GM18861 (cell line): ENCODE measurements at regions not wholly inside any gene's neighbourhood (a gene's known extent, or its start where the extent isn't known, plus 50 kb on each side); places are given as distances from the start of the nearest gene placed in this dataset.

Experiments used
- ATAC-seq: cut with Tn5 transposase; IDR thresholded peaks from one replicate; pipeline ENCODE4 v1.9.1; 2021; ENCODE audit not compliant: unreplicated experiment

DNA sequence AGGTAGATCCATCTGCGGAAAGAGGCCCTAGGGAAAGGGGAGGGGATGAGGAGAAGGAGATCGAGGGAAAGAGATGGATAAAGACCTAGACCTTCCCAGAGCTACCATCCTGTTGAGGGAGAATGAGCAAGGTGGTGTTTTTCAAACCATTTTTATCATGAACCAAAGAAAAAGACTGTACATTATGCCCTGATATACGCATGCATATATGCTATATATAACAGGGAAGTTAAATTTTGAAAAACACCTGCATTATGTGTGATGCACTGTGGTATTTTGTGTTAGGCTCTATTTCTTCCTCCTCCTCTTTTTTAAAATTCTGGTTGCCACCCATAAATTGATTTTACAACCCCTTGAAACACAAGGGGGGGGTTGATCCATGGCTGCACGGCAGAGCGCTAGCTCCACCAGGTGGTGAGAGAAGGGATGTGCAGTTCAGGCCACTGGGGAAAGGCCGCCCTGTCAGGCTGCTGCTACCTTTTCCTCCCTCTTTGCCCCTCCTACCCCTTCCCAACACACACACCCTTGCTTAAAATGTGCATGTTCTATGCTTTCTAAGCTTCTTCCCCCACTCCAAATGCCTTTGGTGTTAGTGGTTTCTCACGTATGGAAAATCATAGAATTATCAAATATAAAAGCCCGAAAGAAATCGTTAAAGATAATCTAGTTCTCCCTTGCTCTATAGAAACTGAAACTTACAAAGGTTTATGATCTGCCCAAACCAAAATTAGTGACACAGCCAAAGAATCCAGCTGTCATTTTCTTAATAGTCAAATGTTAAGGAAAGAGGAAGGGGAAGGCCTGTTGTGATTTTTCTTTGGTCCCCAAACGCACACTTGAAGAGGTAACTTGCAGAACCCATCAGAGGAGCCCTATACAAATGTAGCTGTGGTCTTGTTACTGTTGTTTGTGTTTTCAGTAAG is 262.0 kb upstream of the UMPS start:
- no peak for ATAC-seq

- ATAC-seq: no peak
Measured at GRCh38 chr3:124469555-124469954, 260.7 kb upstream of the UMPS start.

DNA sequence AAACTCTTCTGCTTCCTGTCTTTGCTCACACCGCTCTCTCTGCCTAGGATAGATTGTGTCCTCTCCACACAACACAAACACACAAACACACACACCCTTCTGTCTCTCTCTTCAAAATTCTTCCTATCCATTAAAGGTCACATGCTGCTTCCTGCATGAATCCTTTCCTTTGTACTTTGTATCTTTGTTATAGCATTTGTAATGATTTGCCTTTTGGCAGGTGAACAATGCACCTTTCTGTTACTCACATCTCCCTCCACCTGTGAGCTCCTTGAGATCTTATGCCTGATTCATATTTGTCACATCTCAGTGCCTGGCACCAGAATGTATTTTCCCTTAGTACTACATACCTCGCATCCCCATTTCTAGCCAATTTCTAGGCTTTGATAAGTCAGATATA is 251.4 kb upstream of the UMPS start:
- ATAC-seq: no peak

DNA sequence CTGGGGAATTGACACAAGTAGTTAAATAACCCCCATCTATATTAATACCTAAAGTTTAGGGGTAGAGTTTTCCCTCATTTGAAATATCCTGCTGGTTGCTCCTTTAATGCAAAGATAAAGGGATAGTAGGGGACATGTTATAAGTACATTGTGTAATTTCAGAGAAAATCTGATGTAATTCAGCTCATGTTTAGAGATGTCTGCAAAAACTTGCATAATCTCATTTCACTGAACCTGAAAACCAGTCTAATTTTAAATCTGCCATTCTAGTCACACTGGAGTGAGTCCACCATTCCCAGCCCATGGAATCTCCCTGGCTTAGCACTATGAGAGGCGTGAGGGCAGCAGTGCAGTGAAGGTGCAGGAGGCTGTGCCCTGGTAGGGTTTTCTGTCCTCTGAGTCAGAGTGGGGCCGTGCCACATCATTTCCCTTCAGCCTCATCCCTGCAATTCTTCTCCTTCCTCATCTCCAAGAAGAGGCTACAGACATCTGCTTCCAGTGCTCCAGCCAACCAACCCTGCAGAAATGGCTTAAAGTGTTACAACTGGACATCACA is 246.3 kb upstream of the UMPS start:
- ATAC-seq: no peak

DNA sequence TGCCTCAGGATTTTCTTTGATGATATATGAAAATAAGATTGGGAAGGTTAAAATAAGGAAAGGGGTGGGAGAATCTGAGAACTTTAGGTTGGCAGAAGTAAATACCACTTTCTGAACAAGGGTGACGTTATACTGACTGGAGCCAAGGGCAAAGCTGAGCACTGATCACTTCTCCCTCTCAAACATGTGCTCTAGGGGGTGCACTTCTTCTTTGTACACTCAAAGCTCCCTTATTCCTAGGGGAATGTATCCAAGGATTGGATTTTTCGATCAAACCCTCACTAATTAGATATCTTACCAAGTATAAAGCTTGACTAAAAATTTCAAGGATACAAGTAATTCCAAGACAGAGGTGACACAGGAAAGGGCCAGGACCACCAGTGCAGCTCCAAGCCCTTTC is 243.9 kb upstream of the UMPS start:
- no peak for ATAC-seq

DNA sequence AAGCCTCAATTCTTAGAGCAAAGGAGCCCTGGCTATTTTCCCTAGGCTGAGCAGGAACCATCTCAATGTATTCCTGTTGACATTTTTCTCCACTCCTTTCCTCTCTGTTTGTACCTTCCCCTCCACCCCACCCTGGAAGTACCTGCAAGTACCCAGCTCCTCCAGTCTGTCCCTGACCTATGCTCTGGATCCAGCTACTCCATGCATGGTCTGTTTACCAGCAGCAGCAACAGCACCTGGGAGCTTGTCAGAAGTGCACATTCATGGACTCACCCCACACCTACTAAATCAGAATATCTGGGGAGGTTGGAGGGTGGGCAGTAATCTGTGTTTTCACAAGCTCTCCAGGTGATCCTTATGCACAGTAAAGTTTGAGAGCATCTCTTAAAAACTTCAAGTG is 240.7 kb upstream of the UMPS start:
- ATAC-seq: no peak

DNA sequence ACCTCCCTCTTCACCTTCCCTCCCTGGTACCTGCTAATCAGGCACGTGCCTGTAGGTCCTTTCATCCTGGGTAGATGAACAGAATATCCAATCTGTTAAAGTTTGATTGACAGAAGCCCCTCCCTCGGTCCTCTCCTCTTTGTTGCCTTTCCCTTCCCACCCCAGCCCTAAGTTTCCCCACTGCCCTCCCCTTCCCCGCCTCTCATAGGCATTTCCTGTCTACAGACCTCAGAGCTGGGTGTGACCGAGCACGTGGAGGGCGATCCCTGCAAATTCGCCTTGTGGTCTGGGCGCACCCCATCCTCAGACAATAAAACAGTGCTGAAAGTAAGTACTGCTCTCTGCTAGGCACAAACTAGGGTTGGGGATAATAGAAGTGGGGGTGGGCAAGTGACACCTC is 239.2 kb upstream of the UMPS start:
- ATAC-seq: no peak

DNA sequence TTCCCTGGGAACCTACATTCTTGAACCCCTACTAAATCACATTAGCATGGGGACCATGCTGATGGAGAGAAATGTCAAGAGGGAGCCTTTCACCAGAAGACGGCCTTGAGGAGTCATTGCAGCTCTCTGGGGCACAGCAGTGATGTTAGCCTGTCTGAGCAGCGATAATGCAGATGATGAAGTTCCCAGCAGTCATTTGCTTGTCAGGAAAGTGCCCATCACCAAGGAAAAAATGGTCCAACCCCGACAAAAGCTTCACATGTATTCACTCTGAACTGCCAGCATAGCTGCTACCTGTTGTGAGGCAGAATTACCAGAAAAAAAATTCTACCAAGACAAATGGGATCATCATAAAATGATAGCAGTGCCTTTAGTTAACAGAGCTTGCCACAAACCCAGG is 238.4 kb upstream of the UMPS start:
- ATAC-seq: no peak

DNA sequence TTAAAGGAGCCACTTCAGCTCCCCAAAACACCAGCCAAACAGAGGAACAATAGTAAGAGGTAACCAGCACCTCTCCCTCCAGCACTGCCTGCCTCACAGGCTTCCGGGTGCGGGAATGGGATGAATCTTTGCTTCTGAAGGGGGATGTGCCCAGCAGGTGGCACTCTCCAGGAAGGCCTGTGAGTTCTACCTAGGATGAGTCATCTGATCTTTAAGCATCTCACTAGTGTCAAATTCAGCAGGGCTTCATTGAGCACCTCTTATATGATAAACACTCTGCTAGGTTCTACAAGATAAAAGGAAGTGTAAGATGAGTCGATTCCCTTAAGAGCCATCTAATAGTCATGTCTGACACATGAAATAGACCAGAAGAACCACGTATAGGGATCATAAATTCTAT is 237.4 kb upstream of the UMPS start:
- no peak for ATAC-seq

DNA sequence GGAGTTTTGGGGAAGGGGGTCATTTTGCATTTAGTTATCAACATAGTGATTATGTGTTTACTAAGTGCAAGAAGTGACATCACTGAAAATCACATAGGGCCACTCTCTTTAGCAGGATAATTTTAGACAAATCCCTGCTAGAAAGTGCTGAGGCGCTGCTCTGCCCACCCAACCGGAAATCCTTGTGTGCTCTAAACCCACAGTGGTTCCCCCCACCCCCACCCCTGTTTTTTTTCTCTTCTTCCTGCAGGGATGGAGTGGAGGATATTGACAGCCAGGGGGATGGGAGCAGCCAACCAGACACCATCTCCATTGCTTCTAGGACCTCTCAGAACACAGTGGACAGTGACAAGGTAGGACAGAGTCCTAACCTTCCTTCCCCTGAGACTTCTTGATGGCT is 234.2 kb upstream of the UMPS start:
- ATAC-seq: no peak

- no peak for ATAC-seq
Measured at GRCh38 chr3:124497487-124497886, 232.8 kb upstream of the UMPS start.

GRCh38 chr3:124498891-124499290 is 231.4 kb upstream of the UMPS start:
- ATAC-seq: no peak

GRCh38 chr3:124504332-124505059 is 225.8 kb upstream of the UMPS start:
- ATAC-seq: no peak

- ATAC-seq: no peak
Measured at GRCh38 chr3:124509884-124510283, 220.4 kb upstream of the UMPS start.

GRCh38 chr3:124510290-124510689 is 220.0 kb upstream of the UMPS start:
- no peak for ATAC-seq

DNA sequence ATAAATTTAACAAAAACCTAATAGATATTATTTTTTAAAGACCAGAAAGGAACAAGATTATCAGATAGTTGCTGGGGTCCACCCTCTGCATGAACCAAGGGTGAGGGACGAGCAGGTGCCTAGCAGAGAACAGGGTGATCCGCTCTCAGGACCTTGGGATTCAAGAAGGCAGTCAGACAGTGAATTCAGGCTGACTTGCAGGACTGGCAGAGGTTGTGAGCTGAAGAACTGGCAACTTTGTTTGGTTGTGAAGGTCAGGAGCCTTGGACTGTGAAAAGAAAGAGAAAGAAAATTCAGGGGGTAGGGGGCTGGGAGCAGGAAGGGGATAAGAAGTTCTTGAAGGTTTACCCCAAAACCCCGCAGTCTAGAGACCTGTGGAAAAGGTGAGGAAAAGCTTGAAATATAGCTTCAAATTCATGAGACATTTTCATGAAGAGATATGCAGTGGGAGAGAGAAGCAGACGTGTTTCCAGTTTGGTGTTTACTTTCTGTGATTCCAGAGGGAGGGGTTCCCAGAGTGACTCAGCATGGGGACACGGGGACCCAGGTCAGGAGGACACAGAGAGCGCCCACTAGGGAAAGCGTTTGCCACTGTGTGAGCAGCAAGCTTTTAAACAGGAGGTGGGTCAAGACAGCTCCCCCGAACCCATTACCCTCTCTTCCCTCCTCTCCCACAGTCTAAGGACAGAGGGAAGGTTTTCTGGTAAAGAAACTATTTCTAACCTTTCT is 217.2 kb upstream of the UMPS start:
- no peak for ATAC-seq

- no peak for ATAC-seq
Measured at GRCh38 chr3:124513610-124513997, 216.6 kb upstream of the UMPS start.

DNA sequence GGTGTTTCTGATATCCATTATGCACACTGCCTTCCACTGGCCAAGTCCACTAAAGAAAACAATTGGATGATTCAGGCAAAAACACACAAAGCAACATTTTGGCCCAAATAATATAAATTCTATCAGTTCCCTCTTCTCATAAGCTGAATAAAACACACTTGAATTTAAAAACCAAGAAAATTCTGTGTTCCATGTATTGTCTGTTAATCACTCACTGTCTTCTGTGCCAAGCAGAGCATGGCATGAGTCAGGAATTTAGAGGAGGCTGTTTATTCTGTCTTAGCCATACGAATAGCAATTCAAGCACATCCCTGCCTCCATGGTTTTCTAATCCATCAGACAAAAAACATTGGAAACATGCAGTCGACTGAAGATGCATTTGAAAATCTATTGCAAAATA is 215.6 kb upstream of the UMPS start:
- no peak for ATAC-seq

DNA sequence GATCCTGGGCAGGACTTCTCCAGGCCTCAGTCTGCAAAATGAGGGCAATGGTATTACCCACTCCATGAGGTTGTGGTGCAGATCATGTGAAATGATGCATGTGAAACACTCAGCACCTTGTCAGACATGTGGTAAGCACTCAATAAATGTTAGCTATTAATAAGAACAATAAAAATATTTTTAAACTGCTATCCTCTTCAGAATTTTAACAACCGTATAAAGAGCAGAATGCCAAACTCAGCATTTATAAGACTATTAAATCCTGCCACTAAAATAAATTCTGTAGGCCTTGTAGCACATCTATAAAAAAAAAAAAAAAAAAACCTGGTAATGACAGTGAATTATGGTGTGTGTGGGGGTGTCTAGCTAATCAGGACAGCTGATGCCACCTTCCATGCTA is 213.9 kb upstream of the UMPS start:
- ATAC-seq: no peak

DNA sequence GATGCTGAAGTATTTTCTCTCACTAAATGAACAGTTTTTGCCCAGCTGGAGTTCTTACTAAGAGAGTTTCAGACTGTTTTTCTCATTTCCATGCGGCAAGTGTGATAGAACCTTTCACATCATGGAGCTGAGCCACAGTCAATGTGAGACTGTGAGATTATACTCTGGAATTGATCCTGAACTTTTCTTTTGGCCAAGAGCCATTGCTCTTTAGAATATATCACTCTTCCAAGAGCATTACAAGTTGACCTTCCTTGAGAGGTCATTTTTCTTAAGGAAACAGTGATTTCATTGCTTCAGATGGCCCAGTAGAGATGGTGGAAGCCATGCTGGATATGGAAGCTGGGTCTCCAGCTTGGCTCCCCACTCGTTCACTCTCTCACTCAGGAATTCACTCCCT is 212.9 kb upstream of the UMPS start:
- ATAC-seq: no peak

DNA sequence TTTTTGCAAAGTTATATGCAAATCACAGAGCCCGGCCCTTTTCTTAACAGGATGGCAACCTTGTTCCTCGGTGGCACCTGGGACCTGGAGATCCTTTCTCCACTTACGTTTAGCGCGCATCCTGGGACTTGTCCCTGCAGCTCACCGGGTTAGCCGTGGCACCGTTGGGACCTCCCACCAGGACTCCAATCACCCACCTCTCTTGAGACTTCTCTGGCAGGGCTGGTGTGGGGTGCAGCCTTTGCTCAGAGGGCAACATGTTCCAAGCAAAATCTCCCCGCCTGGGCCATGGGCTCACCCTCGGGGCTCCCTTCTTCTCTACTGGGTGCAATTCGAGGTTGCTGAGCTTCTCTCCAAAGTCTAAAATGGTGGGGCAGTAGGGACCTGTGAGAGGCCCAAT is 211.9 kb upstream of the UMPS start:
- ATAC-seq: no peak
